Endothelial cell (in vitro differentiated cells): ENCODE measurements at regions not wholly inside any gene's neighbourhood (a gene's known extent, or its start where the extent isn't known, plus 50 kb on each side); places are given as distances from the start of the nearest gene placed in this dataset.
"Not testable (repeated sequence)": the region's sequence is repeated elsewhere in the genome, so short reads cannot be mapped to it uniquely, and the experiment has no call there.

Experiments
- DNase-seq: peaks from one replicate; pipeline ENCODE4 v3.0.0; 2021; ENCODE audit warnings: low spot score
- H3K27ac Mint-ChIP-seq: one replicate; pipeline ENCODE4 v1.8.0; 2021; ENCODE audit warnings: mixed read lengths, inconsistent platforms; ENCODE audit not compliant: unreplicated experiment
- H3K27me3 Mint-ChIP-seq: one replicate; pipeline ENCODE4 v1.8.0; 2021; ENCODE audit warnings: mild to moderate bottlenecking, moderate library complexity, mixed read lengths, inconsistent platforms; ENCODE audit not compliant: unreplicated experiment
- H3K36me3 Mint-ChIP-seq: one replicate; pipeline ENCODE4 v1.8.0; 2021; ENCODE audit warnings: mild to moderate bottlenecking, low read depth, mixed read lengths, inconsistent platforms; ENCODE audit not compliant: unreplicated experiment
- H3K4me1 Mint-ChIP-seq: one replicate; pipeline ENCODE4 v1.8.0; 2021; ENCODE audit warnings: mild to moderate bottlenecking, mixed read lengths, inconsistent platforms; ENCODE audit not compliant: unreplicated experiment
- H3K4me3 Mint-ChIP-seq: one replicate; pipeline ENCODE4 v1.8.0; 2021; ENCODE audit warnings: mild to moderate bottlenecking, mixed read lengths, inconsistent platforms; ENCODE audit not compliant: unreplicated experiment
- H3K9me3 Mint-ChIP-seq: one replicate; pipeline ENCODE4 v1.8.0; 2021; ENCODE audit warnings: mixed read lengths, inconsistent platforms; ENCODE audit not compliant: unreplicated experiment
- CTCF ChIP-seq: fragments of 200-600 bp; sonication (generic); IDR thresholded peaks from one replicate; pipeline ENCODE4 v1.5.0; 2021; ENCODE audit warnings: antibody characterized with exemption; ENCODE audit not compliant: unreplicated experiment

- H3K4me3 Mint-ChIP-seq: no peak overlapping the region
- H3K27me3 Mint-ChIP-seq: no peaks in the 10 kb centered on the region
- H3K36me3 Mint-ChIP-seq: no peaks in the 10 kb centered on the region
- TF ChIP-seq CTCF: no peak
- H3K4me1 Mint-ChIP-seq: no peaks in the 10 kb centered on the region
- no peak for DNase-seq
- no peak overlapping the region for H3K27ac Mint-ChIP-seq
- no peaks in the 10 kb centered on the region for H3K9me3 Mint-ChIP-seq
Observed at GRCh38 chr17:12227547-12227946, 206.9 kb downstream of the MAP2K4 start.

- H3K4me1 Mint-ChIP-seq: no peaks in the 10 kb centered on the region
- no peak overlapping the region for H3K4me3 Mint-ChIP-seq
- no peaks in the 10 kb centered on the region for H3K9me3 Mint-ChIP-seq
- DNase-seq: no peak
- no peaks in the 10 kb centered on the region for H3K36me3 Mint-ChIP-seq
- TF ChIP-seq CTCF: no peak
- no peak overlapping the region for H3K27ac Mint-ChIP-seq
- no peaks in the 10 kb centered on the region for H3K27me3 Mint-ChIP-seq
Observed at GRCh38 chr17:12229335-12229734, 208.7 kb downstream of the MAP2K4 start.

GRCh38 chr17:12230481-12231354 lies 210.0 kb downstream of the MAP2K4 start:
- Mint-ChIP-seq H3K36me3 (no peaks in the 10 kb centered on the region), H3K27me3 (no peaks in the 10 kb centered on the region), H3K4me1 (no peaks in the 10 kb centered on the region), H3K9me3 (no peaks in the 10 kb centered on the region), H3K4me3 (no peak overlapping the region), H3K27ac (no peak overlapping the region)
- DNase-seq: no peak
- TF ChIP-seq CTCF: no peak

- no peaks in the 10 kb centered on the region for H3K27me3 Mint-ChIP-seq
Observed at GRCh38 chr17:12231355-12231682, 210.6 kb downstream of the MAP2K4 start.

GRCh38 chr17:12239021-12239420 lies 218.3 kb downstream of the MAP2K4 start:
- not testable (repeated sequence) for H3K27ac Mint-ChIP-seq, H3K4me1 Mint-ChIP-seq, H3K27me3 Mint-ChIP-seq, H3K36me3 Mint-ChIP-seq, DNase-seq, H3K9me3 Mint-ChIP-seq, H3K4me3 Mint-ChIP-seq

More at GRCh38 chr17:12231355-12231682, 210.6 kb downstream of the MAP2K4 start:
- Mint-ChIP-seq H3K4me1 (no peaks in the 10 kb centered on the region), H3K27ac (no peak overlapping the region), H3K36me3 (no peaks in the 10 kb centered on the region), H3K4me3 (no peak overlapping the region), H3K9me3 (no peaks in the 10 kb centered on the region)
- DNase-seq: no peak
- no peak for TF ChIP-seq CTCF
